ENCODE measurements at regions not wholly inside any gene's neighbourhood (a gene's known extent, or its start where the extent isn't known, plus 50 kb on each side); places are given as distances from the start of the nearest gene placed in this dataset.

- 84 to 92% (median 85%) methylated on average over 4 of the region's 4 CpGs for WGBS, 5 donors
Measured at GRCh38 chr1:91170571-91170970, 148.7 kb upstream of the ZNF644 start.

GRCh38 chr1:91166106-91166712, 144.4 kb upstream of the ZNF644 start:
- 13 to 17% (median 16%) methylated on average over 6 of the region's 6 CpGs for WGBS, 5 donors
- Histone ChIP-seq H3K9me3 (no peaks in the 10 kb centered on the region), H3K36me3 (no peaks in the 10 kb centered on the region), H3K4me1 (peaks cover 0 to 6% (median 0%) of the 10 kb centered on the region in 6 donors), H3K27me3 (replicated peaks in 1 of 7) (peaks cover 0 to under 1% (median 0%) of the 10 kb centered on the region in 7 donors), H3K27ac (no peak overlapping the region), H3K4me3 (no peak overlapping the region)
- DNase-seq, result no peak
- intact Hi-C loops (cut with DNase I; ENCODE audit: low total_unique reads), result loop anchor here (5.0 kb wide), 1 partner anchor 589 kb away; no protein-coding TSS in a partner anchor
- TF ChIP-seq POLR2A (IDR thresholded peaks at IDR 0.05) (no peak), POLR2AphosphoS5 (IDR thresholded peaks at IDR 0.05) (no peak), CTCF (IDR thresholded peaks at IDR 0.05 in 8 of 11, conservative IDR thresholded peaks at IDR 0.05 in 3 of 11) (peak in 10 of 11 experiments; percentile 13 to 70 (median 60))

More at GRCh38 chr1:91170571-91170970, 148.7 kb upstream of the ZNF644 start:
- intact Hi-C loops (cut with DNase I; ENCODE audit: low total_unique reads), result no loop called here
- no peak overlapping the region for H3K4me3 ChIP-seq
- H3K27ac ChIP-seq, result no peak overlapping the region
- peaks cover 0 to 32% (median 0%) of the 10 kb centered on the region in 7 donors for H3K27me3 ChIP-seq (replicated peaks in 1 of 7)
- no peaks in the 10 kb centered on the region for H3K36me3 ChIP-seq
- H3K9me3 ChIP-seq, result no peaks in the 10 kb centered on the region
- TF ChIP-seq CTCF (IDR thresholded peaks at IDR 0.05 in 8 of 11, conservative IDR thresholded peaks at IDR 0.05 in 3 of 11), result no peak
- no peak for TF ChIP-seq POLR2AphosphoS5 (IDR thresholded peaks at IDR 0.05)
- TF ChIP-seq POLR2A (IDR thresholded peaks at IDR 0.05), result no peak
- no peak for DNase-seq
- H3K4me1 ChIP-seq, result no peaks in the 10 kb centered on the region

GRCh38 chr1:91165033-91165654, 143.3 kb upstream of the ZNF644 start:
- Histone ChIP-seq H3K4me1 (peaks cover 0 to 6% (median 0%) of the 10 kb centered on the region in 6 donors), H3K36me3 (no peaks in the 10 kb centered on the region), H3K27me3 (replicated peaks in 1 of 7) (no peaks in the 10 kb centered on the region), H3K27ac (no peak overlapping the region), H3K9me3 (no peaks in the 10 kb centered on the region), H3K4me3 (no peak overlapping the region)
- 43 to 50% (median 44%) methylated on average over 14 of the region's 14 CpGs for WGBS, 5 donors
- TF ChIP-seq POLR2AphosphoS5 (IDR thresholded peaks at IDR 0.05) (peak in 1 of 3 donors; percentile 21), POLR2A (IDR thresholded peaks at IDR 0.05) (no peak), CTCF (IDR thresholded peaks at IDR 0.05 in 8 of 11, conservative IDR thresholded peaks at IDR 0.05 in 3 of 11) (peak; percentile 57 to 93 (median 86))
- intact Hi-C loops (cut with DNase I; ENCODE audit: low total_unique reads), result loop anchor here (5.0 kb wide), 1 partner anchor 588 kb away; no protein-coding TSS in a partner anchor
- DNase-seq, result peak; percentile 91

GRCh38 chr1:91162613-91163012, 140.8 kb upstream of the ZNF644 start:
- H3K9me3 ChIP-seq, result no peaks in the 10 kb centered on the region
- H3K27ac ChIP-seq, result no peak overlapping the region
- intact Hi-C loops (cut with DNase I; ENCODE audit: low total_unique reads), result no loop called here
- WGBS, 5 donors, result 80 to 97% (median 85%) methylated on average over 3 of the region's 3 CpGs
- no peaks in the 10 kb centered on the region for H3K27me3 ChIP-seq (replicated peaks in 1 of 7)
- DNase-seq, result no peak
- peaks cover 0 to 6% (median 0%) of the 10 kb centered on the region in 6 donors for H3K4me1 ChIP-seq
- H3K36me3 ChIP-seq, result no peaks in the 10 kb centered on the region
- TF ChIP-seq CTCF (IDR thresholded peaks at IDR 0.05 in 8 of 11, conservative IDR thresholded peaks at IDR 0.05 in 3 of 11) (no peak), POLR2AphosphoS5 (IDR thresholded peaks at IDR 0.05) (no peak), POLR2A (IDR thresholded peaks at IDR 0.05) (no peak)
- H3K4me3 ChIP-seq, result no peak overlapping the region
